Left lung (tissue), 4 donors: ENCODE measurements at regions not wholly inside any gene's neighbourhood (a gene's known extent, or its start where the extent isn't known, plus 50 kb on each side); places are given as distances from the start of the nearest gene placed in this dataset.

Experiments used
- ATAC-seq: fragments of 200-7000 bp; cut with Tn5 transposase; one replicate; pipeline ENCODE4 v1.9.1; 2020; ENCODE audit warnings: moderate library complexity
- DNase-seq, 4 donors: peaks; one replicate each; pipeline ENCODE4 v3.0.0-alpha.2; 2013 to 2020
- H3K27ac ChIP-seq, 2 donors: fragments of 200-600 bp; sonication (generic) in 1 of 2; one replicate each; pipeline versions ENCODE4 v1.5.0 to v1.8.0; 2020 to 2021
- H3K27me3 ChIP-seq, 2 donors: fragments of 200-600 bp; sonication (generic) in 1 of 2; one replicate each; pipeline versions ENCODE4 v1.5.0 to v1.8.0; 2020 to 2021
- H3K36me3 ChIP-seq, 2 donors: fragments of 200-600 bp; sonication (generic) in 1 of 2; one replicate each; pipeline versions ENCODE4 v1.5.0 to v1.8.0; 2020 to 2021
- H3K4me1 ChIP-seq, 2 donors: fragments of 200-600 bp; one replicate each; pipeline ENCODE4 v1.8.0; 2021
- H3K4me3 ChIP-seq, 2 donors: fragments of 200-600 bp; sonication (generic) in 1 of 2; one replicate each; pipeline versions ENCODE4 v1.5.0 to v1.8.0; 2020 to 2021; ENCODE audit warnings: mild to moderate bottlenecking in 1 of 2
- H3K9me3 ChIP-seq, 2 donors: fragments of 200-600 bp; sonication (generic) in 1 of 2; one replicate each; pipeline versions ENCODE4 v1.5.0 to v1.8.0; 2020 to 2021
- intact Hi-C, 2 donors: fragments of 100-400 bp; cut with DNase I; formaldehyde crosslinking; loops; one replicate each; pipeline versions ENCODE4 v1.11.2 to v1.14.2; 2022
- TF ChIP-seq, protein P1 (sequence below), 2 donors: fragments of 200-600 bp; sonication (generic) in 1 of 2; IDR thresholded peaks; one replicate each; pipeline versions ENCODE4 v1.5.0 to v1.8.0; 2021; ENCODE audit warnings: antibody characterized with exemption in 2 of 2
- donor health status: DM: no; HTN: yes; CAD: no.
- donor health status: DM: no; HTN: no; CAD: no.

DNA sequence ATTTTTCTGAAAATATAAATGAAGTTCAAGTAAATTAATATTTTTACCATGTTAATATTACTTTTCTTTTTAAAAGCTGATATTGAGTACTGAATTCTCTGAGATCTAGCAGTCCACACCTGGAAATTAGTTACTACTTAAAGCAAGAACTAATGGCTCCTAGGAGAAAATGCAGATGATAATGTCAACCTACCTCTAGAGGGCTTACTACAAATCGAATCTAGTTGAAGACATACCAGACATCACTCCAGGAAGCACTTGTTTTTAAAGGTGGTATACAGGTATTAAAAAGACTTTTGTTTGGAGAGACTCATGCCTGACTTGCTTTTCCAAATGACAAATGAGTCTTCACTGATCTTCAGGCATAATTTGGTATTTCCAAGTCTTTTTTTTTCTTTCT, 516.4 kb upstream of the BOD1L1 start:
- Histone ChIP-seq H3K36me3 (no peaks in the 10 kb centered on the region), H3K27ac (no peak overlapping the region), H3K4me1 (no peaks in the 10 kb centered on the region), H3K9me3 (no peaks in the 10 kb centered on the region), H3K27me3 (no peaks in the 10 kb centered on the region), H3K4me3 (no peak overlapping the region)
- ATAC-seq (no peak), DNase-seq (no peak)
- TF ChIP-seq, protein P1, sequence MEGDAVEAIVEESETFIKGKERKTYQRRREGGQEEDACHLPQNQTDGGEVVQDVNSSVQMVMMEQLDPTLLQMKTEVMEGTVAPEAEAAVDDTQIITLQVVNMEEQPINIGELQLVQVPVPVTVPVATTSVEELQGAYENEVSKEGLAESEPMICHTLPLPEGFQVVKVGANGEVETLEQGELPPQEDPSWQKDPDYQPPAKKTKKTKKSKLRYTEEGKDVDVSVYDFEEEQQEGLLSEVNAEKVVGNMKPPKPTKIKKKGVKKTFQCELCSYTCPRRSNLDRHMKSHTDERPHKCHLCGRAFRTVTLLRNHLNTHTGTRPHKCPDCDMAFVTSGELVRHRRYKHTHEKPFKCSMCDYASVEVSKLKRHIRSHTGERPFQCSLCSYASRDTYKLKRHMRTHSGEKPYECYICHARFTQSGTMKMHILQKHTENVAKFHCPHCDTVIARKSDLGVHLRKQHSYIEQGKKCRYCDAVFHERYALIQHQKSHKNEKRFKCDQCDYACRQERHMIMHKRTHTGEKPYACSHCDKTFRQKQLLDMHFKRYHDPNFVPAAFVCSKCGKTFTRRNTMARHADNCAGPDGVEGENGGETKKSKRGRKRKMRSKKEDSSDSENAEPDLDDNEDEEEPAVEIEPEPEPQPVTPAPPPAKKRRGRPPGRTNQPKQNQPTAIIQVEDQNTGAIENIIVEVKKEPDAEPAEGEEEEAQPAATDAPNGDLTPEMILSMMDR (IDR thresholded peaks at IDR 0.05) = no peak
- intact Hi-C loops = no loop called here

DNA sequence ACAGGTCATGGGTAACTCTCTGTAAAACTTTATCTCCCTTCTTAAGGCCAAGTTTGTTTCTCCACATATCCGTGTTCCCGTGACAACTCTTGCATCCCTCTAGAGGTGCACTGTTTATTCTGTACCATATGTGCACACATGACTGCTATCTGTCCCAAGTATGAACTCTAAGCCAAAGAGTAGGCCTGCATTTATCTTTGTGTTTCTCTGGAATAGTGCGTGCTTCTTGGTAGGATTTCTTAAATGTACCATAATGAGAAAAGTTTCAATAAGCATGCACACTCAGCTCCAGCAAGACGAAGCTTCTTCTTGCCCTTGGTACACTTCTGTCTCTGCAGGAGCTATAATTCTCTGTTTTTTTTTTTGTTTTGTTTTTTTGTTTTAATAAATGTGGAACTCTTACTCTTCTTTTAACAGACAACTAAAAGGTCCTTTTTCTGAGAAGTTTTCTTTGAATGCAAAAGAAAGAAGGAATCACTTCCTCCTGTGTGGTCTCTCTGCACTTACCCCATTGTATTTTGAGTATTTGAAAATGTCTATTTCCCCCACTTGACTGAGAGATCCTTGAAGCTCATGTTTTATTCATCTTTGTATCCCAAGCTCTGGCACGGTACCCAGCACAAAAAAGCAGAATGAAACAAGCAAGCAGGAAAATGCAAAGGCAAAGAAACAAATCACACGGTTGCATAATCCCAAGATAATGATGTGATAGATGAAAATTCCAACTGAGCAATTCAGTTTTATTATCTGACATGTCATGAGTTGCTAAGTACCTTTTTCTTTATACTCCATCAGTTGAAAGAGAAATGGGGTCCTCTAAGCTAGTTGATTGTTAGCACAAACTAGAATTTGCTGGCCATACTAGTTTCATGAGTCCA, 521.9 kb upstream of the BOD1L1 start:
- Histone ChIP-seq H3K4me3 (no peak overlapping the region), H3K4me1 (no peaks in the 10 kb centered on the region), H3K36me3 (no peaks in the 10 kb centered on the region), H3K27ac (no peak overlapping the region), H3K27me3 (no peaks in the 10 kb centered on the region), H3K9me3 (no peaks in the 10 kb centered on the region)
- TF ChIP-seq, protein P1 (IDR thresholded peaks at IDR 0.05) = no peak
- DNase-seq = peak in 2 of 4 donors; percentile 87
- intact Hi-C loops = no loop called here
- no peak for ATAC-seq

DNA sequence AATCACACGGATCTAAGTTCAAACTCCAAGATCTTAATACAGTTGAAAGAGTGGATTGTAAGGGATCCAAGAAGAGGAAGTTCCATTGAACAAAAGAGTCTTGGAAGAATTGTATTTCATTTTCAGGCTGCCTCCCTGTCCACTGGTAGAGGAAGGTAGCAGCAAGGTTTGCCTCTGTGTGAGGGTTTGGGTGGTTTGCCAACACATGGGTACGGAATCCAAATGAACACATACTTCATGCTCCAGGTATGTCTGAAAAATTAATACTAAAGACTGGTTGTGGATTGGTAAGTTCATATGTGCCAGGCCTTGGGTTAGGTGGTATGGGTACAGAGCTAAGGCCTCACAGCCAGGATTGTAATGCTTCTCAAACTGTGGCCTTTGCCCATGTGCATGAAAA, 523.6 kb upstream of the BOD1L1 start:
- DNase-seq (no peak), ATAC-seq (no peak)
- H3K9me3 ChIP-seq = no peaks in the 10 kb centered on the region
- H3K4me3 ChIP-seq = no peak overlapping the region
- no peaks in the 10 kb centered on the region for H3K36me3 ChIP-seq
- intact Hi-C loops = no loop called here
- H3K27me3 ChIP-seq = no peaks in the 10 kb centered on the region
- no peaks in the 10 kb centered on the region for H3K4me1 ChIP-seq
- TF ChIP-seq, protein P1 (IDR thresholded peaks at IDR 0.05) = no peak
- H3K27ac ChIP-seq = no peak overlapping the region

DNA sequence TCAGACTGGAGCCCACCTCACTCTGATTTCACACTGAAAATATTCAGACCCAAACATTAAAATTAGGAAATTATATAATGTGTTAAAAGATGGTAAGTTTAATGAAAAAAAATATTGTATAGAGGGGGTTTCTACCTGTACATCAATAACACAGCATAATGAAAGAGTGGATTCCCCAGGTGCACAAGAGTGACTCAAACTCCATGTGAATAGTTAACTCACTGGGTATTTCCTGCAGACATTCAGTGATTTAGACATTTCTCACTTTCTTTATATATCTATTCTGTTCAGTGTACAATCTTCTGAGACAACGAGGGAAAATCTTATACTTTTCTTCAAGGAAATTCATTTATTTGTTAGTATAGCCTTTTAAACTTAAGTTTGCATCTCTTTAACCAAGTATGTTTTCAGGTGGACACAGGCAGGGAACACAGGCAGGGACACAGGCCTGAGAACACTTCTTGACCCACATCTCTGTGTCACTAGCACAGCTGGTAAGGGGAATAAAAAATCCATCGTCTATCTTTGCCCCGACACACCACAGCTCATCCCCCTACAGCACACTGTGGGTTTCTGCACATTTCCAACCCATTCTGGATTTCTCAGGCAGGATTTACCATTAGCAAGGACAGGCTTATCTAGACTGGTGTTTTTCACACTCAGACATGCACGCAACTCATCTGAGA, 525.5 kb upstream of the BOD1L1 start:
- TF ChIP-seq, protein P1 (IDR thresholded peaks at IDR 0.05) = no peak
- no peak overlapping the region for H3K27ac ChIP-seq
- H3K9me3 ChIP-seq = no peaks in the 10 kb centered on the region
- no peaks in the 10 kb centered on the region for H3K27me3 ChIP-seq
- no peaks in the 10 kb centered on the region for H3K36me3 ChIP-seq
- DNase-seq (no peak), ATAC-seq (no peak)
- intact Hi-C loops = no loop called here
- no peak overlapping the region for H3K4me3 ChIP-seq
- no peaks in the 10 kb centered on the region for H3K4me1 ChIP-seq

DNA sequence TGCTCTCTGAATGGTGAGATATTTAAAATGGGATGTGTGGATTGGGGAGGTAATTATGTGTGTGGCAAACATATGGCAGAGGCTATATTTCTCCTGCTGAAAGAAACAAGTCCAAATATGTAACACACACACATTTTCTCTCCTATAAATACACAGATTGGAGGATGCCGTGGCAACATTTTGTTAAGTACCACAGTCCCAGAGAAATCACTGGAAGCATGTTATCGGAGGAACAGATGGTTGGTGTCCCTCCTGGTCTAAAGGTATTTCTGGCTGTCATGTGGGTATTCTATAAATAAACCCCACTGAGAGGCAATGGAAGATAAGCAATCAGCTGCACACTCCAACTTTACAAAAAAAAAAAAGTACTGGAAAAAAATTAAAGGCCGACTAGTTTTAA, 528.3 kb upstream of the BOD1L1 start:
- Histone ChIP-seq H3K27ac (no peak overlapping the region), H3K36me3 (no peaks in the 10 kb centered on the region), H3K4me1 (no peaks in the 10 kb centered on the region), H3K9me3 (no peaks in the 10 kb centered on the region), H3K4me3 (no peak overlapping the region), H3K27me3 (no peaks in the 10 kb centered on the region)
- DNase-seq (no peak), ATAC-seq (no peak)
- TF ChIP-seq, protein P1 (IDR thresholded peaks at IDR 0.05) = no peak
- intact Hi-C loops = no loop called here
